GM12878 (cell line): ENCODE measurements at regions not wholly inside any gene's neighbourhood (a gene's known extent, or its start where the extent isn't known, plus 50 kb on each side); places are given as distances from the start of the nearest gene placed in this dataset.

Experiments
- ATAC-seq: fragments of 200-7000 bp; cut with Tn5 transposase; 3 replicates; pipeline ENCODE4 v1.9.1; 2020; ENCODE audit warnings: mild to moderate bottlenecking, moderate library complexity
- BruUV-seq: library from RNA; stranded (reverse); fragments of 400-500 nt; replicated peaks from 2 replicates; lab custom pipeline; 2021; lab: Mats Ljungman, UMichigan
- CTCF ChIA-PET: fragments of 300-600 bp; sonication (Branson Sonifier 250); formaldehyde crosslinking; extraction: SDS; loops from one replicate; lab custom pipeline; 2021; ENCODE audit warnings: inconsistent platforms; lab: Yijun Ruan, JAX
- POLR2A ChIA-PET: fragments of 350-600 bp; formaldehyde crosslinking; extraction: SDS; loops from one replicate; lab custom pipeline; 2021; ENCODE audit warnings: inconsistent platforms; lab: Charles Lee
- RAD21 ChIA-PET: fragments of 300-600 bp; sonication (Branson Sonifier 250); formaldehyde crosslinking; loops from one replicate; lab custom pipeline; 2023; ENCODE audit warnings: antibody characterized with exemption; ENCODE audit not compliant: unreplicated experiment; lab: Charles Lee
- SMC1A ChIA-PET: fragments of 300-600 bp; sonication (Branson Sonifier 250); formaldehyde crosslinking; loops from one replicate; lab custom pipeline; 2023; ENCODE audit not compliant: unreplicated experiment, uncharacterized antibody; lab: Charles Lee
- DNase-seq: peaks from one replicate; pipeline ENCODE4 v3.0.0-alpha.2; 2011; ENCODE audit warnings: low read depth, low spot score
- FAIRE-seq: peaks from 3 replicates; lab custom pipeline; 2011; peaks lifted over from hg19 to GRCh38; lab: Jason Lieb, UNC
- H2AFZ ChIP-seq: 2 replicates; pipeline ENCODE4 v1.6.0; 2011; ENCODE audit warnings: low read depth, low read length, control low read depth; ENCODE audit not compliant: control insufficient read depth
- H3K27ac ChIP-seq: 2 replicates; pipeline ENCODE4 v1.5.1; 2011; ENCODE audit warnings: control low read depth; ENCODE audit not compliant: control insufficient read depth, insufficient read depth
- H3K27me3 ChIP-seq, 2 experiments: replicated peaks in 1 of 2; 2 replicates each; pipeline versions ENCODE4 v1.6.0 to v1.6.1; 2011; ENCODE audit warnings: low read length in 1 of 2; ENCODE audit not compliant: control insufficient read depth in 2 of 2, insufficient read depth in 2 of 2
- H3K36me3 ChIP-seq, 2 experiments: 2 replicates each; pipeline ENCODE4 v1.5.1; 2011; ENCODE audit warnings: low read length in 1 of 2; ENCODE audit not compliant: control insufficient read depth in 2 of 2, insufficient read depth in 2 of 2
- H3K4me1 ChIP-seq: 2 replicates; pipeline ENCODE4 v1.6.1; 2011; ENCODE audit warnings: mild to moderate bottlenecking, low read length, moderate library complexity, mixed read lengths; ENCODE audit not compliant: control insufficient read depth, insufficient read depth
- H3K4me2 ChIP-seq: 2 replicates; pipeline ENCODE4 v1.6.0; 2011; ENCODE audit warnings: control low read depth; ENCODE audit not compliant: control insufficient read depth, insufficient read depth
- H3K4me3 ChIP-seq: fragments of 200-600 bp; sonication (generic); 2 replicates; pipeline ENCODE4 v1.5.1; 2016
- H3K79me2 ChIP-seq: 2 replicates; pipeline ENCODE4 v1.6.0; 2011; ENCODE audit warnings: low read length; ENCODE audit not compliant: control insufficient read depth, insufficient read depth
- H3K9ac ChIP-seq: 2 replicates; pipeline ENCODE4 v1.8.0; 2011; ENCODE audit warnings: low read length, control low read depth, mixed read lengths; ENCODE audit not compliant: control insufficient read depth, insufficient read depth
- H3K9me3 ChIP-seq: replicated peaks from 3 replicates; pipeline ENCODE4 v1.5.1; 2011; ENCODE audit warnings: mild to moderate bottlenecking, low read length; ENCODE audit not compliant: control insufficient read depth, insufficient read depth
- H4K20me1 ChIP-seq: 2 replicates; pipeline ENCODE4 v1.6.0; 2011; ENCODE audit not compliant: control insufficient read depth, insufficient read depth
- BHLHE40 ChIP-seq, 2 experiments: fragments of 450-650 bp in 1 of 2; IDR thresholded peaks; 2 replicates each; pipeline ENCODE4 v1.6.1; 2011 to 2017; ENCODE audit warnings: low read depth in 2 of 2, borderline replicate concordance in 1 of 2, improper control_type of control experiment in 1 of 2, low read length in 1 of 2, mild to moderate bottlenecking in 1 of 2
- CHD2 ChIP-seq: IDR thresholded peaks from 2 replicates; pipeline ENCODE4 v1.6.1; 2011; ENCODE audit warnings: low read depth, low read length, improper control_type of control experiment, borderline replicate concordance
- CTCF ChIP-seq, 3 experiments: IDR thresholded peaks in 2 of 3; conservative IDR thresholded peaks in 1 of 3; 2 replicates each; pipeline ENCODE4 v1.5.1; 2011; ENCODE audit warnings: low read depth in 3 of 3, low read length in 3 of 3, mild to moderate bottlenecking in 3 of 3, control low read depth in 2 of 3, moderate library complexity in 2 of 3, inconsistent platforms in 1 of 3, mixed read lengths in 1 of 3; ENCODE audit not compliant: control insufficient read depth in 2 of 3, insufficient read depth in 1 of 3; ENCODE audit errors: extremely low read depth in 1 of 3
- DPF2 ChIP-seq: fragments of 450-650 bp; IDR thresholded peaks from 2 replicates; pipeline ENCODE4 v1.6.1; 2017; ENCODE audit warnings: mild to moderate bottlenecking
- EGR1 ChIP-seq, 2 experiments: IDR thresholded peaks; 1 replicate in 1 of 2; 2 replicates in 1 of 2; pipeline ENCODE4 v1.6.1; 2011 to 2012; ENCODE audit warnings: low read depth in 2 of 2, low read length in 2 of 2, borderline replicate concordance in 1 of 2, mild to moderate bottlenecking in 1 of 2, moderate library complexity in 1 of 2
- FOXM1 ChIP-seq: IDR thresholded peaks from 2 replicates; pipeline ENCODE4 v1.6.1; 2012; ENCODE audit warnings: low read depth, mild to moderate bottlenecking, inconsistent platforms, low read length, moderate library complexity
- WGBS: methylation state at CpG from one replicate; pipeline ENCODE4 v1.1.6; 2016; ENCODE audit warnings: low lambda C conversion rate; ENCODE audit not compliant: insufficient replicate concordance, insufficient coverage; ENCODE audit errors: missing lambda C conversion rate; 5-methylcytosine and 5-hydroxymethylcytosine counted together
- in situ Hi-C: fragments of 300-500 bp; cut with MboI; formaldehyde crosslinking; loops from 9 replicates; pipeline ENCODE4 v1.14.3; 2018; ENCODE audit warnings: mixed read lengths
- intact Hi-C: fragments of 100-400 bp; cut with micrococcal nuclease; formaldehyde crosslinking; loops from one replicate; pipeline ENCODE4 v1.14.2; 2022; ENCODE audit not compliant: unreplicated experiment
- TF ChIP-seq, protein P1 (sequence below): fragments of 450-650 bp; IDR thresholded peaks from 2 replicates; pipeline ENCODE4 v1.6.1; 2018; ENCODE audit warnings: borderline replicate concordance, mild to moderate bottlenecking; ENCODE audit not compliant: partially characterized antibody

GRCh38 chr13:109859216-109859835 is 72.9 kb upstream of the IRS2 start:
- Histone ChIP-seq H3K9ac (no peak overlapping the region), H3K4me3 (no peak overlapping the region), H3K27ac (no peak overlapping the region), H3K79me2 (no peaks in the 10 kb centered on the region), H3K9me3 (no peaks in the 10 kb centered on the region), H4K20me1 (no peaks in the 10 kb centered on the region), H3K4me1 (no peaks in the 10 kb centered on the region), H2AFZ (no peak overlapping the region), H3K36me3 (no peaks in the 10 kb centered on the region), H3K4me2 (no peak overlapping the region), H3K27me3 (no peaks in the 10 kb centered on the region)
- SMC1A ChIA-PET = no interaction called here
- RAD21 ChIA-PET = no interaction called here
- ATAC-seq = no peak
- intact Hi-C loops (no loop called here), in situ Hi-C loops (no loop called here)
- 15% methylated on average over 8 of the region's 8 CpGs for WGBS
- no peak for DNase-seq
- CTCF ChIA-PET = no interaction called here
- no TSS peak for BruUV-seq
- POLR2A ChIA-PET = no interaction called here
- TF ChIP-seq CHD2 (no peak), FOXM1 (no peak), EGR1 (IDR thresholded peaks at IDR 0.05; ENCODE audit: borderline replicate concordance in 1 of 2, low read depth in 2 of 2, low read length in 2 of 2) (no peak), DPF2 (no peak)
- FAIRE-seq = no peak

DNA sequence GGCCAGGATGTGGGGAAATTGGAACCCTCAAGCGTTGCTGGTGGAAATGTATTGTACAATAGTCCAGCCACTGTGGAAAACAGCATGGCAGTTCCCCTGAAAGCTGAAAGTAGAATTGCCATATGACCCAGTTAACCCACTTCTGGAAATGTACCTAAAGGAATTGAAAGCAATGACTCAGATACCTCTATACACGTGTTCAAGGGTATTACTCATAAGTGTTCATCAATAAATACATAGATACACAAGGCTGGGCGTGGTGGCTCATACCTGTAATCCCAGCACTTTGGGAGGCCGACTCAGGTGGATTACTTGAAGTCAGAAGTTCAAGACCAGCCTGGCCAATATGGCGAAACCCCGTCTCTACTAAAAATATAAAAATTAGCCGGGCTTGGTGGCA is 71.9 kb upstream of the IRS2 start:
- SMC1A ChIA-PET = no interaction called here
- no peak overlapping the region for H3K9ac ChIP-seq
- no peaks in the 10 kb centered on the region for H3K4me1 ChIP-seq
- in situ Hi-C loops = no loop called here
- ATAC-seq (no peak; the same call in 2 of the 3 replicates), DNase-seq (no peak), FAIRE-seq (no peak)
- no peaks in the 10 kb centered on the region for H3K36me3 ChIP-seq
- H3K9me3 ChIP-seq = no peaks in the 10 kb centered on the region
- CTCF ChIA-PET = interaction anchor here (0.7 kb wide), 1 partner anchor 290 kb away, joined by 3 read pairs; no protein-coding TSS in a partner anchor
- no peaks in the 10 kb centered on the region for H4K20me1 ChIP-seq
- POLR2A ChIA-PET = no interaction called here
- no peak overlapping the region for H2AFZ ChIP-seq
- H3K4me3 ChIP-seq = no peak overlapping the region
- H3K79me2 ChIP-seq = no peaks in the 10 kb centered on the region
- BruUV-seq = no TSS peak
- H3K27me3 ChIP-seq = no peaks in the 10 kb centered on the region
- no peak overlapping the region for H3K4me2 ChIP-seq
- no peak overlapping the region for H3K27ac ChIP-seq
- 19% methylated on average over 7 of the region's 7 CpGs for WGBS
- RAD21 ChIA-PET = no interaction called here
- intact Hi-C loops = no loop called here
- TF ChIP-seq CTCF (IDR thresholded peaks at IDR 0.05 in 2 of 3, conservative IDR thresholded peaks at IDR 0.05 in 1 of 3; ENCODE audit: control insufficient read depth in 2 of 3, extremely low read depth in 1 of 3, insufficient read depth in 1 of 3, low read depth in 3 of 3, low read length in 3 of 3) (no peak), BHLHE40 (IDR thresholded peaks at IDR 0.05; ENCODE audit: borderline replicate concordance in 1 of 2, low read depth in 2 of 2, low read length in 1 of 2) (no peak)
- TF ChIP-seq, protein P1, sequence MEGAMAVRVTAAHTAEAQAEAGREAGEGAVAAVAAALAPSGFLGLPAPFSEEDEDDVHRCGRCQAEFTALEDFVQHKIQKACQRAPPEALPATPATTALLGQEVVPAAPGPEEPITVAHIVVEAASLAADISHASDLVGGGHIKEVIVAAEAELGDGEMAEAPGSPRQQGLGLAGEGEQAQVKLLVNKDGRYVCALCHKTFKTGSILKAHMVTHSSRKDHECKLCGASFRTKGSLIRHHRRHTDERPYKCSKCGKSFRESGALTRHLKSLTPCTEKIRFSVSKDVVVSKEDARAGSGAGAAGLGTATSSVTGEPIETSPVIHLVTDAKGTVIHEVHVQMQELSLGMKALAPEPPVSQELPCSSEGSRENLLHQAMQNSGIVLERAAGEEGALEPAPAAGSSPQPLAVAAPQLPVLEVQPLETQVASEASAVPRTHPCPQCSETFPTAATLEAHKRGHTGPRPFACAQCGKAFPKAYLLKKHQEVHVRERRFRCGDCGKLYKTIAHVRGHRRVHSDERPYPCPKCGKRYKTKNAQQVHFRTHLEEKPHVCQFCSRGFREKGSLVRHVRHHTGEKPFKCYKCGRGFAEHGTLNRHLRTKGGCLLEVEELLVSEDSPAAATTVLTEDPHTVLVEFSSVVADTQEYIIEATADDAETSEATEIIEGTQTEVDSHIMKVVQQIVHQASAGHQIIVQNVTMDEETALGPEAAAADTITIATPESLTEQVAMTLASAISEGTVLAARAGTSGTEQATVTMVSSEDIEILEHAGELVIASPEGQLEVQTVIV = no peak
